ENCODE measurements at regions not wholly inside any gene's neighbourhood (a gene's known extent, or its start where the extent isn't known, plus 50 kb on each side); places are given as distances from the start of the nearest gene placed in this dataset.

DNA sequence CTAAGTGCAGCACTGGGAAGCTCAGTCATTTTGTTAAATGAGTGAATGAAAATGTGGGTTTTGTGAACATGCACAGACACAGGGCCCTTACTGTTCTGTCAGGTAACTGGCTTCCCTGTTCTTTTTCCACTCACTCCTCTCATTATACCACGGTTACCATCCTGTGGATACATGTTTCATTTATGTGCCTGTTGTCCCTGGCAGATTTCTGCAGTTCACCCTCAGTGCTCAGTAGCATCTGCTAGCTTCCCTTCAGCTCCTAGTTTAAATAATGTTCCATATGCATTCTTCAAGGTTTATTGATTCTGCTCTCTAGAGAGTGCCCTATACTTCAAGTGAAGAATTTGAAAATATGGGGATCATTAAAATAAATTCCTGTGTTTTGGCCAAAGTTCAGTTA is 1634.3 kb upstream of the ADGRL3 start:
- no peak for DNase-seq

DNA sequence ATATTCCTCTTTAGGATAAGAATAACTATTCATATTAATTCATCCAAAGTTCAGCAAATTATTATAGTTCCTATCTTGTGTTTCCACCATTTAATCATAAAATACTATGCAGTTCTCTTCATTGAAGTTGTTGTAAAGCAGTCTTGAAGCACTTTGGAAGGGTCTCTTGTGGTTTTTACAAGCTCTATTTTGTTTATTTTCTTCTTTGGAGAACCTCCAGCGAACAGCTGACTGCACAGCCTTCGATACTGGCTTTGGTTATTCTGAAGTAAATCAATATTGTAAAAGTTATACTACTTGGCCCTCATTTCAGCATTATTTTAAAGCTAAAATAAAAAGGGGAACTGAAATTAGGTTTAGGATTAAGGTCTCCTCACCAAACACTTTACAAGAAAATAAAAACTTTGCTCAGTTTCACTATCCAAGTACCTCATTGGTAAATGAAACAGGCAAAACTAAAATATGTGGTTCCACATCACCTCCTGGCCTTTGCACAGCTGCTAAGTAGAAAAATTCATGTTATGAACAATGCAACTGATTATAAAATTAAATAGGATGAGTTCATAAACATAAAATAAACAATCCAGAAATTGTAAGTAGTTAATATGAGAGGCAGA is 1629.2 kb upstream of the ADGRL3 start:
- peaks cover 1% of the 10 kb centered on the region for H3K27me3 Mint-ChIP-seq (ENCODE audit: unreplicated experiment)
- DNase-seq = no peak
- H3K27ac Mint-ChIP-seq (ENCODE audit: unreplicated experiment) = no peak overlapping the region
- H3K4me1 Mint-ChIP-seq (ENCODE audit: low read depth, unreplicated experiment) = peaks cover 8% of the 10 kb centered on the region
- TF ChIP-seq, protein P1, sequence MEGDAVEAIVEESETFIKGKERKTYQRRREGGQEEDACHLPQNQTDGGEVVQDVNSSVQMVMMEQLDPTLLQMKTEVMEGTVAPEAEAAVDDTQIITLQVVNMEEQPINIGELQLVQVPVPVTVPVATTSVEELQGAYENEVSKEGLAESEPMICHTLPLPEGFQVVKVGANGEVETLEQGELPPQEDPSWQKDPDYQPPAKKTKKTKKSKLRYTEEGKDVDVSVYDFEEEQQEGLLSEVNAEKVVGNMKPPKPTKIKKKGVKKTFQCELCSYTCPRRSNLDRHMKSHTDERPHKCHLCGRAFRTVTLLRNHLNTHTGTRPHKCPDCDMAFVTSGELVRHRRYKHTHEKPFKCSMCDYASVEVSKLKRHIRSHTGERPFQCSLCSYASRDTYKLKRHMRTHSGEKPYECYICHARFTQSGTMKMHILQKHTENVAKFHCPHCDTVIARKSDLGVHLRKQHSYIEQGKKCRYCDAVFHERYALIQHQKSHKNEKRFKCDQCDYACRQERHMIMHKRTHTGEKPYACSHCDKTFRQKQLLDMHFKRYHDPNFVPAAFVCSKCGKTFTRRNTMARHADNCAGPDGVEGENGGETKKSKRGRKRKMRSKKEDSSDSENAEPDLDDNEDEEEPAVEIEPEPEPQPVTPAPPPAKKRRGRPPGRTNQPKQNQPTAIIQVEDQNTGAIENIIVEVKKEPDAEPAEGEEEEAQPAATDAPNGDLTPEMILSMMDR (IDR thresholded peaks at IDR 0.05; ENCODE audit: partially characterized antibody, unreplicated experiment) = no peak
- peaks cover 1% of the 10 kb centered on the region for H3K9me3 Mint-ChIP-seq (ENCODE audit: unreplicated experiment)
- no peaks in the 10 kb centered on the region for H3K36me3 Mint-ChIP-seq (ENCODE audit: unreplicated experiment)
- H3K4me3 Mint-ChIP-seq (ENCODE audit: unreplicated experiment) = no peak overlapping the region

More for the DNA sequence above, 1634.3 kb upstream of the ADGRL3 start:
- peaks cover 17% of the 10 kb centered on the region for H3K4me1 Mint-ChIP-seq (ENCODE audit: low read depth, unreplicated experiment)
- peaks cover 3% of the 10 kb centered on the region for H3K27me3 Mint-ChIP-seq (ENCODE audit: unreplicated experiment)
- H3K36me3 Mint-ChIP-seq (ENCODE audit: unreplicated experiment) = no peaks in the 10 kb centered on the region
- peaks cover 3% of the 10 kb centered on the region for H3K9me3 Mint-ChIP-seq (ENCODE audit: unreplicated experiment)
- TF ChIP-seq, protein P1 (IDR thresholded peaks at IDR 0.05; ENCODE audit: partially characterized antibody, unreplicated experiment) = no peak
- peak overlapping the region; percentile 90 for H3K27ac Mint-ChIP-seq (ENCODE audit: unreplicated experiment)
- no peak overlapping the region for H3K4me3 Mint-ChIP-seq (ENCODE audit: unreplicated experiment)

DNA sequence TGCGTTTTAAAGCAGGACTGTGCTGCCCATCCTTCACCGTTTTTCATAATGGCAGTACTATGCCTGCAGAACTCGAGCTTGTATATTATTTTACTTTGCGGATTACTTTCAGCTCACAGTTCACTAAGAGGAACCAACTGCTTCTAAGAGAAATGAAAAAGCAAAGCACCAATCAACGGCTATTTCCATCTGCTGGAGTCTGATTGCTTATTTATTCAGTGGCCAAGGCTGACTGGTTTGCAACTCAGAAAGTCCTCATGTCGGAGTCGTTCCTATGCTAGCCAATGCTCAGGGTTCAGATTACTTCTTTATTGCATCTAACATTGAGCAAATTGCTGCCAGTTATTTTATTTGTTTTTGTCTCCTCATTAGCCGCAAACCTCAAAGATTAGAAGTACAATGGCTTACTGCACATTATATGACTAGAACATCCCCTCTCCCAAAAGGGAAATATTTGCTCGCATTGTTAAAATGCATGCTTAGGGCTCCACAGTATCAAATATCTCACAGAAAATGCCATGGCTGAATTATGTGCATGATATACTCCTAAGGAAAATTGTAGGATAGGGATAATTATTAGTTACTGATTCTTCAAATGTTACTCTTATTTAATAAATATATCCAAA is 1628.2 kb upstream of the ADGRL3 start:
- Mint-ChIP-seq H3K36me3 (ENCODE audit: unreplicated experiment) (no peaks in the 10 kb centered on the region), H3K9me3 (ENCODE audit: unreplicated experiment) (no peaks in the 10 kb centered on the region), H3K4me3 (ENCODE audit: unreplicated experiment) (no peak overlapping the region), H3K27ac (ENCODE audit: unreplicated experiment) (no peak overlapping the region), H3K4me1 (ENCODE audit: low read depth, unreplicated experiment) (peaks cover 3% of the 10 kb centered on the region), H3K27me3 (ENCODE audit: unreplicated experiment) (no peaks in the 10 kb centered on the region)
- TF ChIP-seq, protein P1 (IDR thresholded peaks at IDR 0.05; ENCODE audit: partially characterized antibody, unreplicated experiment) = no peak
- DNase-seq = no peak

DNA sequence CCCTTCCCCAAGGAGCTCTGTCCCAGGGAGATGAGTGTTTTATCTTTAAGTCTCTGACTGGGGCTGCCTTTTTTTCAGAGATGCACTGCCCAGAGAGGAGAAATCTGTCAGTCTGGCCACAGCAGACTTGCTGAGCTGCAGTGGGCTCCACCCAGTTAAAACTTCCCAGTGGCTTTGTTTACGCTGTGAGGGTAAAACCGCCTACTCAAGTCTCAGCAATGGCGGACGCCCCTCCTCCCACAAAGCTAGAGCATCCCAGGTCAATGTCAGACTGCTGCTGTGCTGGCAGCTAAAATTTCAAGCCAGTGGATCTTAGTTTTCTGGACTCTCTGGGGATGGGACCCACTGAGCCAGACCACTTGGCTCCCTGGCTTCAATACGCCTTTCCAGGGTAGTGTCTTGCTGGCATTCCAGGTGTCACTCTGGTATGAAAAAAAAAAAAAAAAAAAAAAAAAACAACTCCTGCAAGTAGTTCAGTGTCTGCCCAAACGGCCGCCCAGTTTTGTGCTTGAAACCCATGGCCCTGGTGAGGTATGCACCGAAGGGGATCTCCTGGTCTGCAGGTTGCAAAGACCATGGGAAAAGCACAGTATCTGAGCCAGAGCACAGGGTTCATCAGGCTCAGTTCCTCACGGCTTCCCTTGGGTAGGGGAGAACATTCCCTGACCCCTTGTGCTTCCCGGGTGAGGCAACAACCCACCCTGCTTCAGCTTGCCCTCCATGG is 1616.1 kb upstream of the ADGRL3 start:
- Mint-ChIP-seq H3K36me3 (ENCODE audit: unreplicated experiment) (peaks cover 6% of the 10 kb centered on the region), H3K9me3 (ENCODE audit: unreplicated experiment) (no peaks in the 10 kb centered on the region), H3K27ac (ENCODE audit: unreplicated experiment) (no peak overlapping the region), H3K27me3 (ENCODE audit: unreplicated experiment) (no peaks in the 10 kb centered on the region), H3K4me1 (ENCODE audit: low read depth, unreplicated experiment) (no peaks in the 10 kb centered on the region), H3K4me3 (ENCODE audit: unreplicated experiment) (no peak overlapping the region)
- TF ChIP-seq, protein P1 (IDR thresholded peaks at IDR 0.05; ENCODE audit: partially characterized antibody, unreplicated experiment) = no peak
- no peak for DNase-seq
